Suppressor macrophage treated with lipopolysaccharide for 4 hours (primary cell): ENCODE measurements at regions not wholly inside any gene's neighbourhood (a gene's known extent, or its start where the extent isn't known, plus 50 kb on each side); places are given as distances from the start of the nearest gene placed in this dataset.

Source experiments
- DNase-seq: peaks from one replicate; pipeline ENCODE4 v3.0.0-alpha.2; 2020

DNA sequence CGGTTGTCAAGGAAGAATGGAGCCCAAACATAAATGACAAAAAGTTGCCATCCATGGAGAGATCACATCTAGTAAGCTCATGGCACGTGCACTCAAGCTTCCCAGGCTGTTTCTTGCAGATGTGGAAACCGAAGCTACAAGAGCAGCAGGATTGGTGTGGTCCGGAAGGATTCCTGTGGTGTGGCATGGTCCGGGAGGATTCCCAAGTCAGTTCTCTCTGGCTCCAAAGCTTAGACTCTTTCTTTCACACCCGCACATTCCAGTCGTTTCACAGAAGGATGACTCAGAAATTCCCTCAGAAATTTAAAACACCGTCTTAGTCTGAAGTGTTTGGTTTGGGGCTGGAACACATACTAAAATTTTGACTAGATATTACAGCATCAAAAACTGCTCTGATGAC lies 78.0 kb upstream of the DRD2 start:
- no peak for DNase-seq

DNA sequence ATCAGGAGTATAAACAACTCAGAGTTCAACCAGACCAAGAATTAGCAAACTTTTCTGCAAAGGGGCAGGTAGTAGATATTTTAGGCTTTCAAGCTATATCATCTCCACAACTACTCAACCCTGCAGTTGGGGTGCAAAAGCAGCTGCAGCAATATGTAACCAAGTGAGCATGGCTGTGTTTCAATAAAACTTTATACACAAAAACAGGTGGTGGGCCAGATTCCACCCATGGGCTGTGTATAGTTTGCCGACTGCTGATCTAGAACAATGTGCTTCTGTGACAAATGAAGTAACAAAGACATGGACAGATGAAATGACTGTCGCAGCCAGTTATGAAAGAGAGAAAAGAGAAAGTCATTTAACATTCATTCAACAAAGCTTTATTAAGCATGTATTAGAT lies 77.1 kb upstream of the DRD2 start:
- no peak for DNase-seq

DNA sequence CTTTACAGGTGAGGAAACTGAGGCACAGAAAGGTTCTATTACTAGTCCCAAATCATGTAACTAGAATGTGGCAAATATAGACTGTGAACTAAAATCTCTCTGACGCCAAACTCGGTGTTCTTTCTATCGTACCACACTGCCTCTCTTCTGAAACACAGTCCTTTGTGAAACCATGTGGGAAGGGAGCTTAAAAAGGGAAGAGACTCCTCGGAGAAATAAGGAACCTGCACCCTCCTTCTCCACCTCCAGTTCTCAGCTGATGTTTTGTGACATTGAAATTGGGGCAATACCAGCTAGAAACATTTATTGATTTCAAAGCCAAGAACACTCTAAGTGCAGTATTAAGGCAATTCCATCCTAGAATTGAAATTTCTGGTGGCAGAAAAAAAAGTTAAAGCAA lies 76.4 kb upstream of the DRD2 start:
- DNase-seq, result peak; percentile 61

DNA sequence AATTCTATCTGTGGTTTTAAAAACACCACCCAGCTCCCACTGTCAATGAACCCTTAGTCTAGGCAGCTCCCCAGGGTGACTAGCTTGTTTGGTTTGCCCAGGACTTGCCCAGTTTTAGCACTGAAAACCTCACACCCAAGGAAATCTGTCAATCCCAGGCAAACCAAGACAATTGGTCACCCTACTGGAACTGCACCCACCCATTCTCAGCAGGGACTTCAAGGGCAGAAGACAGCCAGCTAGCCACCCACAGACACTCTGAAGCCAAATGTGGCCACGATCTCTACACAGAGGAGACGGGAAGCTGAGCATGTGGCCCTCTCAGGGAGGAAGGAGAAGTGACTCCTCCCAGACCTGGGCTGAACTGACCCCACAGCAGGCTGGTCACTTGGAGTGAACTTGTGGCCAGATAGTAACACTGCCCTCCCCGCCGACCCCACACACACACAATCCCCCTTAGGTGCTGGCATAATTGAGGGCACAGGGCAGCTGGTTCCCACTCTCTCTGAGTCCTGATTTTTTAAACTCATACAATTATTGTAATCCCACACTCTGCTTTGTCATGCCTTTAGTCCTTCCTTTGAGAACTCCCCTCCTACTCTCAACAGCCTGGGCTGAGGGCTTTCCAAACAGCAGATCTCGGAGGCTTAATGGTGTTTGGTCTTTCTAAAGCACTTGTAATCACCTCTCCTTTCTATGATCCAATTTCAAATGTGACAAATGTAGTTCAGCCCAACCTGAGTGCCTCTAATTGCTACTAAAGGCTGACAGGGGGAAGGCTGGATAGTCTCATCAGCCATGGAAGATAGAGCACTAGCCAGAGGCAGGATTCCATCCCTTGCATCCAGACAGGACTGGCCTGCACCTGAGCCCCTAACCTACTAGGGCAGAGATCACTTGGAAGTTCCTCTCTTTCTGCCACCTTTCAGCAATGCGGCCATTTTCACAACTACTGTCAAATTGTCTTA lies 74.7 kb upstream of the DRD2 start:
- DNase-seq, result peak; percentile 61

DNA sequence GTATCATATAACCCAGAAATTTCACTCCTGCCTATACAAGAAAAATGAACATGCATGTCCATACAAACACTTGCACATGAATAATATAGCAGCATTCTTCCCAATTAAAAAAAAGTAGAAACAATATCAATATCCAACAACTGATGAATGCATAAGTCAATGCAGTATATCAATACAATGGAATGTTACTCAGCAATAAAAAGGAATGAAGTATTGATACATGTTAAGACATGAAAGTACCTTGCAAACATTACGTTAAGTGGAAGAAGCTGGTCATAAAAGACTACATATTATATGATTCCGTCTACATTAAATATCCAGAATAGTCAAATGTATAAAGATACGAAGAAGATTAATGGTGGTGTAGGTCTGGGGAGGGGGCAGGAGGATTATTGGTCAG lies 73.9 kb upstream of the DRD2 start:
- no peak for DNase-seq

DNA sequence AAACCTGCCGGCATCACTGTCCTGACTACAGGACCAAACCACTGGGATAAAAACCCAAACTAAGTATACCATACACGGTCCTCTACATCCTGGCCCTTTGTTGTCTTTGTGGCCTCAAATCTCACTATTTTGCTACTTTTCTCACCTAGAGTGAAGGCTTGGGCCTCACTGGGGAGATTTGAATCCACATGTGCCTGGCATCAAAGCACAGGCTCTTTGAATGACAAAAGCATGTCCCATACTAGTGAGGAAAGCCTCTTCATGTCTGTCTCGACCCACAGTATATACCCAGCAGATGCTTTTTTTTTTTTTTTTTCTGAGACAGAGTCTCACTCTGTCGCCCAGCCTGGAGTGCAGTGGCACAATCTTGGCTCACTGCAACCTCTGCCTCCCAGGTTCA lies 72.5 kb upstream of the DRD2 start:
- no peak for DNase-seq

DNA sequence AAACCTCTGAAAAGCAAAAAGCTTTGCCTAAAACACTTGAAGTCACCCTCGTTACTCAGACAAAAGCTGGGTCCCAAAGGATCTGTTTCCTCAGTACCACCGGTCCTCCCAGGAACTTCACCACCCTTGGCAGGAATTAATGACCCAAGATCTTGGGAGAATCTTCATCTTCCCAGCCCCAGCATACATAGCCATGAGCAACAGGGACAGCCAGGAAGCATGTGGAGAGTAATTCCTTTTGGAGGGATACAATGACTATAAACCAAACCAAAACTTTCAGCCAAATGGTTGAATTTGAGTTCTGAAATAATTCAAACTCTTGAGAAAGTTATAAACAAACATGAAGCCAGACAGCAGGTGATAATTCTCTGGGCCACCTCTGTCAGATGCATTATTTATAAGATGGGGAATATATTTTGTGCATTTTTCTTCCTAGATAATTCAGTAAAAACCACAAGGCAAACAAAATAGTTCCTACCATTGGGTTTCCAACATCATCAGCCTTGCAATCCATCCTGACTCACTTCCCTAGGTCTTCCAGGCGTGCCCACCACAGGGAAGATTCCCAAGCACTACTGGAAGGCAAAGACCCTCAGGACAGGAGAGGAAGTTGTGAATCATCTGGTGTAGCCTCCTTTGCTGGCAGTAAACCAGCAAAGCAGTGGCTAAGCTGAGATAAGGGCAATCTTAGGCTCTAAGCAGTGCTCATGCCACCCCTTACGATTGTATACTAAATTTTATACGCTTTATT lies 71.7 kb upstream of the DRD2 start:
- no peak for DNase-seq

DNA sequence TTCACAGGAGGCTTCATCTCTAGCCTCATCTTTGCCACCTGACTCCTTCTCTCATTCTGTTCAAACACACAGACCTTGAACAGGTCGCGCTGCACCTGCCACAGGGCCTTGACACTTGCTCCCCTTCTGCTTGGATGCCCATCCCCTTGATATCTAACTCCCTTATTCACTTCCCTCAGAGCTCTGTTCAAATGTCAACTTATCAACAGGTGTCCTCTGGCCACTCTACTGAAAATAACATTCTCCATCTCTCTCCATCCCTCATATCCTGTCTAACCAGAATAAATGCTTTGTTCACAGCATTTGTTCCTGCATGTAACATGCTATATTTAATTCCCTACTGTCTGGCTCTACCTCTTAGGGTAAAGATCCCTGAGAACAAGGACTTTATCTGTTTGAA lies 67.2 kb upstream of the DRD2 start:
- no peak for DNase-seq

DNA sequence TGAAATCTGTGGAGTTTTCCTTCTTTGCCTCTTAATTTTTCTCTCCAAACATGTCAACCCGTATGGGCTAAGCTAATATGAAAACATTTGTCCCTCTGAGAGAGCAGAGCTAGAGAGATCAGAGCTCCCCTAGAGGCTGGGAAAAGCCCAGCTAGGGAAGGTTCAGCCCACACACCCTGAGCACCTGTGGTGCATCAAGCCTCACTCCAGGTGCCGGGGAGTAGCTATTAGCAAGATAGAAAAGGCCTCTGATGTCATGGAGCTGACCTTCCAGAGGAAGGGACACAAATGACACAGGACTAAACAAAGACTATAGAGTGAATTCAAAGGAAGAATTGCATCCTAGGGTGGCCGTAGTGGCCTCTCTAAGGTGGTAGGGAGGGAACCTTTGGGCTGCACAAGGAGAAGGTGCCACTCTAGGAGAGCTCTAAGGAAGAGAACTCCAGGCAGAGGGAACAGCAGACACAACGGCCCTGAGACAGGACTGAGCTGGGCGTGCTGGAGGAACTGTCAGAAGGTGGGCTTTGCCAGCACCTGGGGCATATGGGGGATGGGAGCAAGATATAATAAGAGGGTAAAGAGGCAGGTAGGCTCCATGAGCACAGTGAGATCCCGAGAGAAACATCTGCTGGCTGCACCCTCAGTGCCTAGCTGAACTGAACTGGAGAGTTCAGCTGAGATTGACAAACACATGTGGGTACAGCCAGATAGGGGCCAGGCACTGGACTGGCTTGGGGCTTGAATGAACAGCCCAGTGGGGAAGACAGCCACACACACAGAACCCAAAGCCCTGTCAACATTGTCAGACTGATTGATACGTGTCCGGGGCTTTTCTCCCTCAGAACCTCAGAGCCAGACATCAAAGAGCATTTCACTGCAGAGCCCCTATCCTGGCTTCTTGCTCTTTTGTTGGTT lies 65.5 kb upstream of the DRD2 start:
- DNase-seq, result no peak

DNA sequence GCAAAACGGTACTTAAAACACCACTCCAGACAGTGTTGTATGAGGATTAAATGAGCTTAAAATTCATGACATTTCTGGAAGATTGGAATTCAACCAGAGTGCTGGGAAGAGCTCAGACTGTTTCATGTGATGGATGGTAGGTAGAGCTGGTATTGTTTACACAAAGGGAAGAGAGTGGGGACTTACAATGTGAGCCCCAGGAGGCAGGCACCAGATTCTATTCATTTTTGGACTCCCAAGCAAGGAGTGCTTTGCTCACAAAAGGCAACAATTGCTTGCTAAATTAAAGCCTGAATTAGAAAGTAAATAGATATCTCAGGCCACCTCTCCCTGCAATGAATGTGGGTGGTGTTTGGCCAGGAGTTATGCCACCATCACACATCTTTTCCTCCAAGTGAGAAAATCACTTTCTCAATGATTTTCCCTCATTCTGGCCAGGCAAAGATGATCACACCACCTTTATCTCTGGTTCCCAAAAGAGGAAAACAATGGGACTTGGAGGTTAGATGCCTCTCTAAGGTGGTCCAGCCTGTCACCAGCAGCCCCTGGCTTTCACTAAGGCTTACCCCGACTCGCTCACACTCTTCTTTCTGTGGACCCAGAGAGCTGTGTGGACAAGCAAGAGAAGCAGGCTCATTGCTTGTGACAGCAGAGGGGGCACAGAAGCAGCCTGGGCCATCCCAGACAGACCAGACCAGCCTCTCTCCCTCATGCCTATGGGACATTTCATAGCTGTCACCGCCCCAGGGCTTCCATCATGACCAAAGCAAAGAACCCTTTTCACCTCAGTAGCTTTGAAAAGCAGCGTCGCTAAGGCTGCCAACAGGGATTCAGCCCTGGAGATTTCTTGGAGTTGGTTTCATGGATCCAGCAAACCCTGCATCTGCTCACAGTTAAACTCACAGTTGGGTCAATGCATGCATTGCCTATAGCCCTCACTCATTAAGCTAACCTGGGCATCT lies 63.5 kb upstream of the DRD2 start:
- DNase-seq, result no peak

DNA sequence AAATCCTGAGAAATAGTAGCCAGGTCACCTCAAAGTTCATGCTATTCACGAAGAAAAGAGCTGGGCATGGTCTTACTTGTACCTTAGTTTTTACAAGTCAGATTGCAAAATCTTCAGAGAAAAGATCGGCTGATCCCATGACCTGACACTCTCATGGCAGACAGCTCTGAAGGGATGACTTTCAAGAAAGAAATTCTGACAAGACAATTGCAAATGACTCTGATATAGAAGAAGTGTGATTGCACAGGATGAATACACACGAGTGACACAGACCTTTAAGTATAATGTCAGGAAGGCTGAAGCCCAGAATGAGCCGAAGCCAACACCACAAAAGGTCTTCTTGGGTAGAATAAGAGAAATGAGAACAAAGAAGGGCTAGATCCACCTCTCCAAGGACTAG lies 59.4 kb upstream of the DRD2 start:
- DNase-seq, result no peak

DNA sequence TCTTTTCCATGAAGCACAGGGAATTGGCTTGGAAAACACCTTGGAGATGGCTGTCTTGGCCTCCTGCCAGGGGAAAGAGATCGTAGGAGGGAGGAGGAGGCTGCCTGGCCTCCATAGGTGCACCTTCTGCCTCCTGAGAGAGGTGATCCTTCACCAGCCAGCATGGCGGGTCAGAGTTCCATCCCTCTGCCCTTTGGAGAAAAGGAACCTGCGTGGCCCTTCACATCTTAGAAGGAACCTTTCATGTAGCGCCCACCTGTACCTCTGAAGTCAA lies 58.2 kb upstream of the DRD2 start:
- no peak for DNase-seq

DNA sequence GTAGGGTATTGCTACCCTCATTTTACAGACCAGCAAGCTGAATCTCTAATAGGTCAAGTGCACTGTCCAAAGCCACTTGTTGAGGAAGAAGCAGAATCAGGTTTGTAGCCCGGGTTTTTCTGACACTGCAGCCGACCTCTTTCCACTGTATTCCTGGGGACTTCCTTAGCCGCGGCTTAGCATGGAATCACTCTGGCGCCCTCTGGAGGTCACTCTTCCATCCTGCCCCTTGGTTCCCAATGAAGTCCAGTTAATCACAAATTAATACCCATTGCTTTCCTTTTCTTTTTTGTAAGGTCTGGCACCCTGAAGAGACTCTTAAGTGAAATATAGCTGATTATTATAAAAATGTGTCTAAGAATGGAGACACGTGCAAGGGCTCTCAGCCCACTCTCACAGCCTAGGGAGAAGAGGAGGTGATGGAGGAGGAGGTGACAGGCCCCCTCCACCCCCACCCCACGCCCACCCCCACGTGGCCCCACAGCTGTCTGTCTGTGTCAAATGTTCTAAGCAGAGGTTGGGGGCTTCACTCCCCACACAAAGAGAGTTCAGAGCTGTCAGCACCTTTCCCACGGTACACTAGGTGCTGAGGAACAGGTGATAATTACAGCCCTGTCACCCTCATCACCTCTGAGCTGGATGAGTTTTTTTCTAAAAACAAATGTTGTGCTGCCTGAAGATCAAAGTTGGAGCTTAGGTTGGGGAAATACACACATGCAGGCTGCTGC lies 57.7 kb upstream of the DRD2 start:
- DNase-seq, result peak; percentile 82

DNA sequence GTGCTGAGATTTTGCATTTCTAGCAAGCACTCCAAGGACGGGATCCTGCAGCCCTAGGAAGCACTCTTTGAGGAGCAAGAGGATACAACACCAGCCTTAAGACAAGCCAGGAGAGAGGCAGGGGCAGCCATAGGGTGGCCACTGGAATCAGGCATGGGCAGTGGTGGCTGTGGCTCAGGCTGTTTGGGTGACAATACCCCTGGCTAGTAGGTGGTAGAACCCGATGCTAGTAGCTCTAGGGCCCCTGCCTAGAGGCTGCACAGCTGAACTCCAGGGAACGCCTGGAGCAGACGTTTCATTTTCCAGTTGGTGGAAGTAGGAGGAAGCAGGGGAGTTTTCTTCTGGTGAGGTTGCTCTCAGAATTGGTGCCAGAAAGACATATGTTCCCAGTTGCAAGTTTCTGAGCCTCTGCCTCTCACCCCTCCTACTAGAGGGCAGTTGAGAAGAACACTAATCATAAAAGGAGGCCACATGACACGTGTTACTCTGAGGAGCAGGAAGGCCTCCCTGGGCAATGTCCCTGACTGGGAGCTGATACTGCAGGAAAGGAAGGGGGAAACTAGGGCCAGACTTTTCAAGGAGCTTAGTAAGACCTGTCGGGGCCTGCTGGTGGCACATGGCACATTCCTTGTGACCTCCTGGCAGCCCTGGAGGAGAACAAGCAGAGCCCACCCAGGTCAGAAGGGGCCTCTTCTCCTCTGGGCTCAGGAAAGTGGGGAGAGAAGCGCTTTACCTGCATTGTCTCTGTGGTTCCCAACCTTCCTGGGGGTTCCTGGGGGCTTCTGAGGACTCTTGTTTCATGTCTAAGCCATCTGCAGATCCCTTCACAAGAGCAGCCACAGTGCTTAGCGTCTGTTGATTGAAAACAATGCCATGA lies 56.6 kb upstream of the DRD2 start:
- no peak for DNase-seq

DNA sequence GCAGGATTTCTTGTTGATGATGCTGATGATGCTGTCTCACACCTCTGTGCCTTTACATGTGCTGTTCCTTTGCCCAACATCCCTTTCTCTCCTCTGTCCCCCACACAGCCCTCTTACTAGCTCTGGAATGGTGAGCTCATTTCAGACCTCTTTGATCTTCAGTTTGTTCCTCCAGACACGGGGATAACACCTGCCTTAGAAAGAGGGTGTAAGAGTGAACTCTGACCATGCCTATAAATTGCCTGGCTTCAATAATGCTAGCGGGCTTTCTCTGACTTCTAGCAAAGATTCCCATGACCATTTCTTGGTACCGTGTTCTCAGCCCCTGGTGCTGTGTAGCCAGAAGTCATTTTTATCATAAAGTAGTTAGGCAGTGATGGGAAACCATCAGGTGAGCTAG lies 55.9 kb upstream of the DRD2 start:
- DNase-seq, result no peak

DNA sequence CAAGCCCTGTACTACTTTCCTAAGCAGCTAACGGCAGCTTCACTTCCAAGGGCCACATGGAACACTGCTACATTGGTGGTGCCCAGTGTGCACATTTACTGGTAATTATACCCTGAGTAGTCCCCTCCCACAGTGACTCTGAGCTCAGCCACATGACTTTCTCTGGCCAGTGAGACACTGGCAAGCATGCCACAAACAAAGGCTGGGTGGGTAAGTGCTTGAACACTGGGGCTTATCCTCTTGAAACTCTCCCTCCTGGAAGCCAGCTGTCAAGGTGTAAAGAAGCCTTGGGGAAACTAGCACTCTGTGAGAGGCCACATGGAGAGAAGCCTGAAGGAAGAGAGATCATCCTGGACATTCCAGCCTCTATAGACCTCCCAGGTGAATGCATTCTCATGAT lies 54.4 kb upstream of the DRD2 start:
- no peak for DNase-seq

DNA sequence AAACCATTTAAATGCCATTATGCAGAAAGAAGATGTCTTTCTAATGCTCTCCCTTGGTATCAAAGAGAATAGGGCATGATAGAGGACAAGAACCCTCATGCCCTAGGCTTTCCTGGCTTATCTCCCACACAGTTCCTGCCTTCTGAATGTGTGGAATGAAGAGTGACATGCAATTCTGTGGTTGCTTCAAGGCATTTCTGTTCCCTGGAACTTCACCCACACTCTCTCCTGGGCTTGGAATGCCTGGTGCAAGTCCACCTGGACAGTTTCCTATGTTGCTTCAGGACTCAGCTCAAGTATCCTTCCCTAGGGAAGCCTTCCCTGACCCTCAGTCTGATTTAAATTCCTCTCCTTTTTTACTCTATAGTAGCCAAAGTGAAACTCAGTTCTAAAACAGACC lies 53.8 kb upstream of the DRD2 start:
- no peak for DNase-seq

DNA sequence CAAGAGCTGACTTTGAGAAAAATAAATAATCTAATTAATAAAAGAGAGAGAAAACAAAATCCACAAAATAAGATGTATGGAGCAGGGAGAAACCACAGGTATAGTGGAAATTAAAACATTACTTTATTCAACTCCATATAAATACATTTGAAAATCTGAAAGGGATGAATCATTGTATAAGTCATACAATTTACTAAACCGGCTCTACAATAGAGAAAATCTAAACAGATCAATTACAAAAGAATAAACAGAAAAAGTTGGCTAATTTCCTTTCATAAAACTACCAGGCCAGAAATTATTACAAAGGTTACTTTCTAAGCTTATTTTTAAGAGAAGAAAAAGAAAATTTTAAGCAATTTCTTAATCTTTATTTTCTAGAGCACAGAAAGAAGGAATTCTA lies 51.3 kb upstream of the DRD2 start:
- DNase-seq, result no peak
